HG03280 (cell line): ENCODE measurements at regions not wholly inside any gene's neighbourhood (a gene's known extent, or its start where the extent isn't known, plus 50 kb on each side); places are given as distances from the start of the nearest gene placed in this dataset.

Experiments
- ATAC-seq: cut with Tn5 transposase; IDR thresholded peaks from one replicate; pipeline ENCODE4 v1.9.1; 2021; ENCODE audit warnings: mild to moderate bottlenecking, moderate library complexity; ENCODE audit not compliant: unreplicated experiment

DNA sequence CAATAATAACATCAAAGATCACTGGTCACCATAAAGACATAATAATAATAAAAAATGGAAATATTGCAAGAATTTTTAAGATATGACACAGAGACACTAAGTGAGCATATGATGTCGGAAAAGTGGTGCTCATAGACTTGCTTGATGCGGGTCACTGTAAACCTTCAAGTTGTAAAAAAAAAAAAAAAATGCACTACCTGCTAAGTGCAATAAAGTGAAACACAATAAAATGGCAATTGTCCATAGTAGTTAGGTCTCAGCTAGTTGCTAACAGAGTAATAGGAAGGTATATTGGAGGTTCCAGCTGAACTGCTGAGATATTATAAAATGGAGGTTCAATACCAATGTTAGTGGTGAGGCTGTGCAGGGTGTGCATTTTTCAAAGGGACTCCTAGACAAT is 146.6 kb upstream of the MRPS22 start:
- ATAC-seq: no peak

DNA sequence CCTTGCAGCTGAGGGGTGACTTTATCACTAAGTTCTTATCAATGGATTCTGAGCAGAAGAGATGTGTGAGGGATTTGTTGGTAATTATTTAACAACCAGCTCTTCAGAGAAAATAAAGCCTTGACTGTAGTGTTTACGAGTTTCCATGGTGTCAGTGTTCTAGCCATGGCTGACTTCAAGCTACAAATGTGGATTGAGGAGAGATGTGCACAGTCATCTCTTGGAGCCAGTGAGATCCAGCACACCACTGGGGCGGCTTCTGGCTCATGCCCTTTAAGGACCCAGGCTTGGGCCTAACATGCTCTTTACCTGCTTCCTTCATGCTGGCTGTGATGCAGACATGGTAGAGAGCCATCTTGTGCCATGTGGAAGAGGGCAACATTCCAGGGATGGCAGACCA is 145.6 kb upstream of the MRPS22 start:
- ATAC-seq: no peak

DNA sequence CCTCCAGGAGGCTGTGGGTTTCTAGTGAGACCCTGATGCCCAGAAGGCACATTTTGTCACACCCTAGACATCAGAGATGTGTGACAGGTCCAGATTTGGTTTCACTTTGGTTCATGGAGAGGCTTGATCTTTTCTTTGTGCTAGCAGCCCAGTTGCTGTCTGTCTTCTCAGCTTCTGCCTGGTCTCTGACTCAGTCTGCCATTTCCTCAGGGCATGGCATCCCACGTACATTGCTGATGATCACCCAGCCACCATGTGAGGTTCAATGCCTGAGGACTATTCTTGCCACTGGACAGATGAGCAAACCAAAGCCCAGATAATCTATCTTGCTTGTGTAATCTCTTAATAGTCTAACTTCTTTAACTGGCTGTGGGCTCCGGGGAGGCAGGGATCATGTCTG is 144.9 kb upstream of the MRPS22 start:
- ATAC-seq: no peak

DNA sequence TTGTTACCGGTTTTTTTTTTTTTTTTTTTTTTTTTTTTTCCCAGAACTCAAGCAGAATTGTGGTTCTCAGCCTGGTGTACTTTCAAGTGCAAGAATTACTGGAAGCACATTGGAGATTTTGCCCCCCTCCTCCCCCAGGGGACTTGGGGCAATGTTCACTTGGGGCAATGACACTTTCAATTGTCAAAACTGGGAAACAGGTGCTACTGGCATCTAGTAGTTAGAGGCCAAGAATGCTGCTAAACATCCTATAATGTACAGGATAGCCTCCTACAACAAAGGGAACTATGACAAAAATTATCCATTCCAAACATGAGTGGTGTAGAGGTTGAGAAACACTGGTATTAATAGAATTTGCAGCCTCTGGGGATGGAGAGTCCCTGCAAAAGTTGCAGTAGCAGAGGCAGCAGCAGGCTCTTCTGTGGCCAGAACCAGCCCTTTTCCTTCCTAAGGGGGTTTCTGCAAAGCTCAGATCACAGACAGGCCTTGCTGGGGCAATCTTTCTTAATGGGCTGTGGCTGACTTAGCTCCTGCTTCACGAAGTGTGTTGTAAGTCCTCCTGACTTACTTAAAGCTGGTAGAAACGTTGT is 144.3 kb upstream of the MRPS22 start:
- ATAC-seq: no peak

DNA sequence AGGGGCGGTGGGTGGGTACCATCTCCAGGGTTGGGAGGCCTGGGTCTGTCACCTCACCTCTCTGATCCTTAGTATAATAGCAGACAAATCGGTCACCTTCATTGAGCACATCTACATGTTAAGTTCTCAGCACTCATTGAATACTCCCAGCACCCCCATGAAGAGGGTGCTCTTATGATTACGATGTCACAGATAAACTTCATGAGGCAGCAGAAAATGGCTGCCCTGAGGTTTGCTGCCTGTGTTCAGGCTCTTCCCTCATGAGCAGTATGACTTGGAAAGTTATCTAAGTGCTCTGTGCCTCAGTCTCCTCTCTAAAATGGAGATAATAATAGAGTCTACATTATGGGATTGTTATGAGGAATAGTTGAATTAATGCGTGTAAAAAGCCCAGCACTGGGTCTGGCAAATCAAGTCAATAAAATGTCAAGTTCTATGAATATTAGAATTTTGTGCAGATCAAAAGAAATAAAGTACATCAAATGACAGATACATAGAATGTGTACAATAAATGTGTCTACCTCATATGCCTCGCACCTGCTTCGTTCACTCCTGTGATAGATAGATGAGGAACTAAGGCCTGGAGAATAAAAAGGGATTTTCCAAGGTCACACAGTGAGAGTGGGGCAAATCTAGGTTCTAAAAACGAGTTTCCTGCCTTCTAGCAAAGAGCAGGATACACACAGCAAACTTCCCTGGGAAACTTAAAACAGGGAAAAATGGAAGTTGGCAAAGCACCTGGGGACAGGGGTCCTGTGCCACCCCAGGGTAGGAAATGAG is 142.2 kb upstream of the MRPS22 start:
- no peak for ATAC-seq

DNA sequence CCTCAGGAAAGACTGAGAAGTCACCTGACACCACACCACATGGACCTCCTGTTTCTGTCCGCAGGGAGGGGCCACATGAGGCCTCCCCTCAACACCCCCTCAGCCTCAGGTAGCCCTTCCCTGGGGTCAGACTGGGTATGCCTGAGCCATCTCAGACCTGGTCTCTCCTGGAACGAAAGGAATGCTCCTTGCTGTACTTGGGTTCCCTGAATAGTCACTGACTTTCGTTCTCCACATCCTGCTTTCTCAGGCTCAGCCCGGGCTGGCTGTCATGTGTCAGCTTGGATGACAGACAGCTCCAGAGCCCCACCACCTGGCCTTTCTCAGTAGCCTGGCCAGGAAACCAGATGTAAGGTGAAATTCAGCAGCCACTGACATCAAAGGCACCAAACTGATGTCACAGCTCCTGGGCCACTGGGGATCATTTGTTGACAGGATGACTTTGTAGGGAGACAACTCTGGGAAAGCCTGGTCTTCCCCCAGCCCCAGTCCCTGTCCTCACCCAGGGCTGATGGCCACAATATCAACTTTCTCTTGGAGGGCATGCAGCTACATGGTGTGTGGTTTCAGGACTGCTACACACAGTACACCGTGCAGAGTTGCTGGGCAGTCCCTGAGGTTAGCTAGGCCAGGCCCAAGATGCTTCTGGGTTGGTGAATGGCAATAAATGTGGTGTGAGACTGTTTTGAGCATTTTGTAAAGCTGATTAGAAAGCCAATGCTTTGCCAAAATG is 141.4 kb upstream of the MRPS22 start:
- ATAC-seq: no peak

DNA sequence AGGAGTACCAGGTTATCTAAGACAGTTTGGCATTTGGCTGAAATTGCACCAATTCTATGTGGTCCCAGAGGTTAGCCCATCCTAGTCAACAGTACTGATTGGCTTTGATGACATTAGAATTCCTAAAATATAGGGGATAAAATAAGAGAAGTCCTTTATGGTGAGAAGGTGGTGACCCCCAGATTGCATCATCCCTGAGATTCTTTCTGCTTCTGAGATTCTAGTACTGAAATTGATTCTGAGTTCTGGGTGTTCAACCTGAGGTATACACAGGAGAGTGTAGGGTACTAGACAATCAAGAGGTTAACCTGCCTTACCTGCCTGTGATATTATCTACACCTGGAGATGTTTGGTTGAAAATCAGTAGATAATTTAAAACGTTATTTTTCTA is 140.9 kb upstream of the MRPS22 start:
- ATAC-seq: no peak

DNA sequence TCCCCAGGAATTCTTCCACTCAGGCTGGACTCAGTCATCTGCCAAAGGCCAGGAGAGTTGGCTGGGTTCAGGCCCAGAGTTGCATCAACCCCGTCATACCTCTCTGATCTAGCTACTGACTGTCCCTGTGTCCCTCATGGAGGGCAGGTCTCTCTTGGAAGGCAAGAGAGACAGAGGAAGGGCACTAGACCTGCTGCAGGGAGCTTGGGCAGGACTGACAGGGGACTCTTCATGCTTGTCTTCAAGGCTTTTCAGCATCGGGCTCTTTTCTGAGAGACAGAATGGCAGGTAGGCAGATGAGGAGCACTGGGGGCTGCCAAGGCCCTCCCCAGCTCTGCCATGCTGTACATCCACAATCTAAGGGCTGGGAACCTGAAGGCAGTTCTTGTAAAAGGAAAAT is 140.1 kb upstream of the MRPS22 start:
- ATAC-seq: no peak

DNA sequence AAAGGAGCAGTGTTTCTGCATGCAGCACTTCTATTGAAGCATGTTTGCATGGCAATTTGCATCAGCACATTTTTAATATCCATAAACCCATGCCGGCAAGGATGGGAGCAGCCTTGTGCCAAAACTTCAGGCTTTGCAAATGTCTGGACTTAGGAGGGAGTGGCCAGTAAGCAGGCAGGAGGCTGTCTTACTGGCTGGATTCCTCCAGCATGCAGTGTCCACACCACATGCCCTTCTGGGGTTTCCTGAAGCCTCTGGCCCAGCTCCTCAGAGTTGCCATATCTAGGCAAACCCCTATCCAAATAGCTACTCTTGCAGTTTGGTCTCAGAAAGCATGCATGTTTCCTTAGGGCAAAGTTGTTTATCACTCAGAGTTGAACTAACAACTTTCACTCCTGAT is 139.1 kb upstream of the MRPS22 start:
- ATAC-seq: no peak

DNA sequence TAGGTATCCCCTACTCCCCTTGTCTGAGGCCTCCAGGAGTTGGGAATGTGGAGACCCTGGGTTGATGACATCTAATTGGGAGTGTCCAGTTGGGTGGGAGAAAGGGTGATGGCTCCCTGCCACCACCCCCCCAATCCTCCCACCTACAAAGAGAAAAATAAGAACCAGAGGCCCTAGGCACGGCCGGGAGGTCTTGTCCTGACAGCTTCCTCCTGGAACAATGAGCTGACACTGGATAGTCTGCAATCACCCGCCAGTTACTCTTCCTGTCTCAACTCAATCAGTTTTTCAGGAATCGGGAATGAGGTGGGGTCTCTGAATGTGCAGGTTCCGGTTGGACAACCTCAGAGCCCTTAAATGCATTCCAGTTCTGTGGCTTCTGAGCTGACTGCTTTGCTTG is 129.9 kb upstream of the MRPS22 start:
- no peak for ATAC-seq

DNA sequence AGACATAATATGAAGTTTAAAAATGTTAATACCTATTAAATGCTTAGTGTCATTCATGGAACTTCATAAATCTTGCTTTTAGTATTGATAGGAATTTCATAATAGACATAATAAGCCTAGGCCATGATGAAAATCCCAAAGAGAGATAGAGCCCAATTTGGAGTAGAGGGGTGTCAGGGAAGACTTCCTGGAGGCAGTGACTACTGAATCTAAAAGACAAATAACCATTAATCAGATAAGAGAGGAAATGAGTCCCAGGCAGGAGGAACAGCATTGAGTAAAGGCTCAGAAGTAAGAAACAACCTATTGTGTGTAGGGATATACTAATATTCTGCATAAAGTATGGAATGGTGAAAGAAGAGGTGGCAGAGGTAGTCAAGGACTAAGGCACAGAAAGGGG is 126.9 kb upstream of the MRPS22 start:
- no peak for ATAC-seq

DNA sequence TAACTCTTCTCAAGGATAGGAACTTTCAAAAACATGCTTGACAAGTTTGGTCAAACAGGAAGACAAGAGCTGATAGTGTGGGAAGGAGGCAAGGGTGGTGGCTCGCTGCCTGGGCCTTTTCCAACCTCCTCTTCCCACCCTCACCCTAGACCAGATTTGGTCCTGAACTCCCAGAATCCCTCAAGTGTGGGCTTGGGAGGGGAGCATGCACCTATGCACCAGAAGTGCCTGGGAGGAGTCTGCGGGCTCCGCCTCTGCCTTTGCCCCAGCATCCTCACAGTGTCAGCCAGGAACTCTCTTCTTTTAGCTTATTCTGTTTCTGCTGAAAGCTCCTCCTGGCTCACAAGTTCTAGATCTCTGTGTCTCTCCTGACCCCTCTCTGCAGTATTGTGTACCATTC is 126.2 kb upstream of the MRPS22 start:
- no peak for ATAC-seq

DNA sequence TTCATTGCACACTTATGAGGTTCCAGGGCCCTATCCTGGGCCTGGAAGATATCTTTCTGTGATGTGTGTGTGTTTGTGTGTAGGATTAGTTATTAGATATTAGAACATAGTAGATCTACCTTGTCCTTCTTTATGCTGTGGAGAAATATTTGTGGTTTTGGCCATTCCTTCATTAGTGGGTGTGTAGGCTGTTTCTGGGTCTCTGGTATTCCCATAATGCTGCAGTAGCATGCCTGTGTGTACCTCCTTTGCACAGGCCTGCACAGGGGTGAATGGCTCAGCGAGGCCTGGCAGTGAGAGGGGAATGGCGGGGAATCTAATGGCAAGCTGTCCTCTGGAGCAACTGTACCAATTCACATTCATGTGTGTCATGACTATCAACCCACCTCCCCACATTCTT is 125.8 kb upstream of the MRPS22 start:
- no peak for ATAC-seq

DNA sequence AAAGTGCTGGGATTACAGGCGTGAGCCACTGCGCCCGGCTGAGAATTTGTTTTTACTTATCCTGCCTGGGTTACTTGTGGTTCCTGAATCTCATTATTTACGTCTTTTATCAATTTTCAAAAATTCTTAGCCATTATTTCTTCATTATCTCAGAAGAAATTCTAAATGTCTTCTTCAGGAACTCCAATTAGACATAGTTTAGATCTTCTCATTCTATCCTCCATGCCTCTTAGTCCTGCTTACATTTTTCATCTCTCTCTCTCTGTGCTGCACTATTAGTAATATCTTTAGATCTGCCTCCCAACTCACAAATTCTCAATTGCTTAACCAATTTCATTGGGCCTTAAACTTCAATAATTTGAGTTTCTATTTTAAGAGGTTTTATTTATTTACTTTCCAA is 124.4 kb upstream of the MRPS22 start:
- no peak for ATAC-seq

DNA sequence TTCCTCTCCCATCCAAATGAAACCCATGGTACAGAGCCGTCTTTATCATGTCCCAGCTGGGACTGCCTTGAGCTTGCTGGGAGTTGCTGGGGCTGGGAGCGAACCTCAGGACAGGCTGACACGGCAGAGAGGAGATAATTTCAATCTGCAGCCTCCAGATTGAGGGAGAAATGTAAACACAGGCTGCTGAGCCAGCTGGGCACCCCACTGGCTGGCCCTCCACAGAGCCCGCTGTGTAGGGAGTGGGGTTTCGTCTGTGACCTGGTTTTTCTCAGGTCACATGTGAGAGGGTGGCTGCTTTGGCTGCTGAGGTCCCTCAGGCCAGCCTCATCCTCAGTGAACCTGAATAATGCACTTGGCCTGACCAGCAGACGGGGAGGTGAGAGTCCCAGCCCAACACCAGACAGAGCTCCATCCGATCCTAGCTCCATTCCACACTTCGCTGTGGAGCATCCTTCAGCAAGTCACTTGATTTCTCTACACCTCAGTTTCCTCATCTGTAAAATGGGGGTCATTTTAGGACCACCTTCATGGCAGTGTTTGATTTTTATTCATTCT is 121.6 kb upstream of the MRPS22 start:
- ATAC-seq: no peak

DNA sequence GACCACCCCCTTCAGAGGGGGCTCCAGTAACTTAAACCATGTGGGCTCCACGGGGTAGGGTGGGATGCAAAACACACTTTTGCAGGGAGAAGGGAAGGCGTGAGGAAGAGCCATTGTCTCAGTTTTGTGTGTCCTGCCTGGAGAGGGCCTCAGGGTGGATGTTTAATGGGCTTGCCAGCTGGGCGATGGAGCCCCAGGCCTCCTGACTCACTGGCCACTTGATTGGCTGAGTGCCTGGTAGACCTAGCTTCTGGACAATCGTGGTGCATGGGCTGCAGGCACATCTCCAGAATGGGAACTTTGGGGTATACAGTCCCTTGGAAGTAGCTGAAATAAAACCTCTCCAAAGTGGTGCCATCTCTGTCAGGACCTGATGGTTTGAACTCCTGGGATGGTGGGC is 118.3 kb upstream of the MRPS22 start:
- ATAC-seq: no peak

DNA sequence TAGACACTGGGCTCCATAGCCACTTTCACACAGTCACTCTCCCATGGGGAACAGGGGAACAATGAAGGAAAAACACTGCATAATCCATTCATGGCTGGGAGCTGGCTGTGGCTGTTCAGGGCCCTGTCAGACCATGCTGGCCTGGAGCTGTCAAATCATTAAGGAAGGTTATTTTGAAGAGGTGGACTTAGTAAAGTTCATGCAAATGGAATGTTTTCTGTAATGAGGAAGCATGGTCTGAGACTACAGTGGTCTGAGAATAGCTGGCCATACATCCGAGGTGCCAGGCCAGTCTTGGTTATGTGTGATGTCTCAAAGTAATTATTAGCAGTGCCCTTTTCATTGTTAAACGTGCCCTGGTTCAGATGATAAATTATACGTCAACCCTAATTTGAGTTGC is 117.1 kb upstream of the MRPS22 start:
- ATAC-seq: no peak

DNA sequence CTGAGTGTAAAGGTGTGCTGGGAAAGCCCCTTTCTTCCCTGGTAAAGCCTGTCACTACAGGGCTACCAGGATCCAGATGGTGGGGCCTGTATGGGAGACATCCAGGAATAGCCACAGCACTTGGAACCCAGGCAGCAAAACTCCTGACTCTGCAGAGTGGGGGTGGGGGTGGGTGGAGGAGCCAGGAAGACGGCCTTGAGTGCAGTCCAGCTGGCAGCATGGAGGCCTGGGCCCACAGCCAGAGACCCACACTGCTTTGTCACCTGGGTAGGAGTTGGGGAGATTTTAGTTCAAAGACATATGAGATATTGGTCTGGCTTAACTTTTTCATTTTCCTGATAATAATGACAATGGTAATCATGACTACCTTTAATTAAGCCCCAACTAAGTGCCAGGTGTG is 116.7 kb upstream of the MRPS22 start:
- ATAC-seq: no peak

DNA sequence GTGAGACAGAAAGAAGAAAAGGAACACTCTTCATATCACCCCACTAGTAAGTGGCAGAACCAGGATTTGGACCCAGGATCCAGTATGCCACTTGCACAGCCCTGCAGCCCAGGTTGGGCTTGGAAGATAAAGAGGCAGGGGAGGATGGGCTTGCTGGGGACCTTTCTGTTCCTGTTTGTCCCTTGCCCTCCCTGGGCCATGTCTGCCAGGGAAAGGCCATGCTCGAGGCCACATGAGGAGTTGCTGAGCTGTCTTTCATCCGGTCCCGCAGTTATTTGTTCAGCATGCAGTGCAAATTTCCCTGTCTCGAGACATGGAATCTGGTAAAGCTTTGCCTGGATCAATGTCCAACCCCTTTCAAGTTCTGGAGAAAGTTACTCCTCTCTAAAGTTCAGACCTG is 116.0 kb upstream of the MRPS22 start:
- no peak for ATAC-seq

DNA sequence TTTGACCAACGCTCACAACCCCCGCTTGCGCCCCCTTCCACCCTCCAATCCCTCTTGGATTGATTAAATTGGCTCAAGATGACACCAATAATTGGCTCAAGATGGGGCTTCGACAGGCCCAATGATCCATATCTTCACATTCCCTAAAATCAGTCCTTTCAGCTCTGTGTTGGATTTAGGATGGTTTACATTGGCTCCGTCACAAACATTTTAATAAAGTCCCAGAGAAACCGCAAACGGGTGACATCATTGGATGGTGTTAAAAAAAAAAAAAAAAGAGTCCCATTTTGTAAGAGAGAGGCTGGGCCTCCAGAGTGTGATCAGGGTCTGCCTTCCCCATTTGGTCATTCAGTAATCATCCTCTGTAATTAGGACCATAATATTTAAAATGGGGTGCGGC is 113.4 kb upstream of the MRPS22 start:
- ATAC-seq: no peak

DNA sequence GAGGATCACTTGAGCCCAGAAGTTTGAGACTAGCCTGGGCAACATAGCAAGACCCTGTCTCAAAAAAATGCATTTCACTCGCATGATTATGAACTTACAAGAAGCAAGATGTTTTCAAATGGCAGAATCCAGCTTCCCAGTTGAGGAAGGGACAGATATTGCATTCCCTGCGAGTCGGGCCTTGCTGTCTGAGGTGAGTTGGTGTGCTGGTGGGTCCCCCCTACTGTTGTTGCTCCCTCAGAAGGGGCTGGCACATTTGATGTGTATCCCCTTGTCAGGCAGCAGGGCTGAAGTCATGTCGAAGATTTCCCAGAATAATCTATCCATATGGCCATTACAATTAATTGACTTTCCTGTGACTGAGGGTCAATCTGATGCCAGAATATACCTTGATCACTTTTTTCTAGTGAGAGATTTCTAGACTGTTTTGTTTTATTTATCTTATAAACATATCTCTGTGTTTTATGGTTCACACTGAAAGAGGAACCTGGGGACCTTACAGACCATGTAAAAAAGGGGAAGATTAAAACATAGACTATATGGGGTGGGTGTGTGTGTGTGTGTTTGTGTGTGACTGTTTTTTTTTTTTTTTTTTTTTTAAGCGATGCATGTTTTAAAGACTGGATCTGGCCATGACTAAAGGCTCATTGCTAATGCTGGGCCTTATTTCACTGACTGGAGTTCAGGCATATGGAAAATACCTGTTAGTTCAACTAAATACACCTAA is 112.1 kb upstream of the MRPS22 start:
- no peak for ATAC-seq
